ENCODE measurements at regions not wholly inside any gene's neighbourhood (a gene's known extent, or its start where the extent isn't known, plus 50 kb on each side); places are given as distances from the start of the nearest gene placed in this dataset.

GRCh38 chr13:34588362-34588761 lies 353.7 kb upstream of the NBEA start:
- DNase-seq (ENCODE audit: low read depth, low spot score) (no peak), FAIRE-seq (no peak)
- Histone ChIP-seq H3K27me3 (ENCODE audit: control insufficient read depth in 2 of 2, insufficient read depth in 2 of 2, low read length in 2 of 2) (no peaks in the 10 kb centered on the region), H3K4me2 (ENCODE audit: insufficient read depth, low read length) (no peak overlapping the region), H4K20me1 (replicated peaks; ENCODE audit: control insufficient read depth, extremely low read depth, insufficient read depth, low read length) (no peaks in the 10 kb centered on the region), H3K9ac (replicated peaks; ENCODE audit: extremely low read depth, insufficient read depth, low read length) (no peak overlapping the region), H3K9me3 (replicated peaks; ENCODE audit: control insufficient read depth, insufficient read depth, low read length) (no peaks in the 10 kb centered on the region), H3K4me1 (ENCODE audit: control insufficient read depth, extremely low read depth, insufficient read depth, low read length) (no peaks in the 10 kb centered on the region), H2AFZ (ENCODE audit: low read depth, low read length) (no peak overlapping the region), H3K9me1 (replicated peaks; ENCODE audit: control insufficient read depth, extremely low read depth, insufficient read depth, low read length) (no peaks in the 10 kb centered on the region), H3K79me2 (ENCODE audit: control insufficient read depth, insufficient read depth, low read length) (no peaks in the 10 kb centered on the region), H3K4me3 (replicated peaks in 1 of 3; ENCODE audit: insufficient read depth in 1 of 3, low read depth in 1 of 3, low read length in 3 of 3) (no peak overlapping the region), H3K27ac (ENCODE audit: insufficient read depth, low read depth, low read length) (no peak overlapping the region), H3K36me3 (ENCODE audit: control insufficient read depth in 2 of 2, extremely low read depth in 1 of 2, insufficient read depth in 2 of 2, low read length in 2 of 2) (no peaks in the 10 kb centered on the region)
- CTCF ChIA-PET, result interaction anchor here (0.9 kb wide), 1 partner anchor 31 kb away, joined by 3 read pairs; no protein-coding TSS in a partner anchor
- TF ChIP-seq, protein P1, sequence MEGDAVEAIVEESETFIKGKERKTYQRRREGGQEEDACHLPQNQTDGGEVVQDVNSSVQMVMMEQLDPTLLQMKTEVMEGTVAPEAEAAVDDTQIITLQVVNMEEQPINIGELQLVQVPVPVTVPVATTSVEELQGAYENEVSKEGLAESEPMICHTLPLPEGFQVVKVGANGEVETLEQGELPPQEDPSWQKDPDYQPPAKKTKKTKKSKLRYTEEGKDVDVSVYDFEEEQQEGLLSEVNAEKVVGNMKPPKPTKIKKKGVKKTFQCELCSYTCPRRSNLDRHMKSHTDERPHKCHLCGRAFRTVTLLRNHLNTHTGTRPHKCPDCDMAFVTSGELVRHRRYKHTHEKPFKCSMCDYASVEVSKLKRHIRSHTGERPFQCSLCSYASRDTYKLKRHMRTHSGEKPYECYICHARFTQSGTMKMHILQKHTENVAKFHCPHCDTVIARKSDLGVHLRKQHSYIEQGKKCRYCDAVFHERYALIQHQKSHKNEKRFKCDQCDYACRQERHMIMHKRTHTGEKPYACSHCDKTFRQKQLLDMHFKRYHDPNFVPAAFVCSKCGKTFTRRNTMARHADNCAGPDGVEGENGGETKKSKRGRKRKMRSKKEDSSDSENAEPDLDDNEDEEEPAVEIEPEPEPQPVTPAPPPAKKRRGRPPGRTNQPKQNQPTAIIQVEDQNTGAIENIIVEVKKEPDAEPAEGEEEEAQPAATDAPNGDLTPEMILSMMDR (IDR thresholded peaks at IDR 0.05; ENCODE audit: extremely low read depth in 1 of 2, insufficient read depth in 1 of 2, low read depth in 1 of 2, low read length in 2 of 2), result no peak
- TF ChIP-seq POLR2A (IDR thresholded peaks at IDR 0.05; ENCODE audit: low read depth, low read length) (no peak), EZH2 (IDR thresholded peaks at IDR 0.05; ENCODE audit: borderline replicate concordance, low read depth, low read length, severe bottlenecking) (no peak), MAX (IDR thresholded peaks at IDR 0.05; ENCODE audit: insufficient read depth, insufficient read length) (no peak), FOS (IDR thresholded peaks at IDR 0.05; ENCODE audit: borderline replicate concordance, insufficient read depth, low read length) (no peak), GATA2 (IDR thresholded peaks at IDR 0.05; ENCODE audit: insufficient read depth, insufficient read length, low read depth, low read length) (no peak), JUN (IDR thresholded peaks at IDR 0.05; ENCODE audit: borderline replicate concordance, insufficient read depth, insufficient read length, low read depth) (no peak)
- POLR2A ChIA-PET, result no interaction called here
- intact Hi-C loops (cut with micrococcal nuclease), result no loop called here
- no TSS peak for BruUV-seq (replicated peaks)
- dilution Hi-C loops (cut with MboI; ENCODE audit: extremely low pct_ligation_motif_present, low sequenced_read_pairs), result no loop called here
